HUDEP-2 (cell line): ENCODE measurements at regions not wholly inside any gene's neighbourhood (a gene's known extent, or its start where the extent isn't known, plus 50 kb on each side); places are given as distances from the start of the nearest gene placed in this dataset.
"Not testable (repeated sequence)": the region's sequence is repeated elsewhere in the genome, so short reads cannot be mapped to it uniquely, and the experiment has no call there.

Experiments used
- DNase-seq, 76 experiments: peaks; one replicate each; lab custom pipeline; 2025; ENCODE audit not compliant: unreplicated experiment in 76 of 76; lab: John Stamatoyannopoulos, UW

DNA sequence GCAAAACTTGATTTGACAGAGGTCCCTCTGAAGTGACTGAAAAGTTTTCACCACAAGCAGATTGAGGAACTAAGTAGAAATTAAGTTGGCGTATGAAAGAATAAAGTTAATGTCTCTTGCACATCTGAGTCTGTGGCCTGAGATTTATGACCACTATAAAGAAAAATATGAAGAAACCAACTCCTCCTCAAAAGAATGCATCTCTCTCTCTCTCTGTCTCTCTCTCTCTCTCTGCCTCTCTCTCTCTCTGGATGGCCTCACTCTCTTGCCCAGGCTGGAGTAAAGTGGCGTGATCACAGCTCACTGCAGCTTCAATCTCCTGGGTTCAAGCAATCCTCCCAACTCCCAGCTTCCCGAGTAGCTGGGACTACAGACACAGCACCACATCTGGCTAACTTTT, 55.2 kb downstream of the RPL22L1 start:
- DNase-seq, result no peak

DNA sequence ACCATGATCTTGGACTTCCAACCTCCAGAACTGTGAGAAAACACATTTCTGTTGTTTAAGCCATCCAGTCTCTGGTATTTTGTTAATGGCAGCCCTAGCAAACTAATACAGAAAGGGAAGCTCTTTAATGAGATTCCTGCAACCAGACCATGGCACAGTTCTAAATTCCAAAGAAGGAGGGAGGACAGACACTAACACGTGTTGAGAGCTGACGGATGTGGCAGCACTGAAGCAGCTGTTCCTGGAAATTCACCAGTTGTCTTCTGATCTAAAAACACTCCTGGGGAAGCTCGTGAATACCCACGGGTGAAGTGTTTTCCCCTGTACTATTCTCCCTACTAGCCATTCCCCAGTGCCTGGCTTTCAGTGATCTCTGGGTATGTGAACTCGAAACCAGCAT, 56.7 kb downstream of the RPL22L1 start:
- DNase-seq, result no peak

DNA sequence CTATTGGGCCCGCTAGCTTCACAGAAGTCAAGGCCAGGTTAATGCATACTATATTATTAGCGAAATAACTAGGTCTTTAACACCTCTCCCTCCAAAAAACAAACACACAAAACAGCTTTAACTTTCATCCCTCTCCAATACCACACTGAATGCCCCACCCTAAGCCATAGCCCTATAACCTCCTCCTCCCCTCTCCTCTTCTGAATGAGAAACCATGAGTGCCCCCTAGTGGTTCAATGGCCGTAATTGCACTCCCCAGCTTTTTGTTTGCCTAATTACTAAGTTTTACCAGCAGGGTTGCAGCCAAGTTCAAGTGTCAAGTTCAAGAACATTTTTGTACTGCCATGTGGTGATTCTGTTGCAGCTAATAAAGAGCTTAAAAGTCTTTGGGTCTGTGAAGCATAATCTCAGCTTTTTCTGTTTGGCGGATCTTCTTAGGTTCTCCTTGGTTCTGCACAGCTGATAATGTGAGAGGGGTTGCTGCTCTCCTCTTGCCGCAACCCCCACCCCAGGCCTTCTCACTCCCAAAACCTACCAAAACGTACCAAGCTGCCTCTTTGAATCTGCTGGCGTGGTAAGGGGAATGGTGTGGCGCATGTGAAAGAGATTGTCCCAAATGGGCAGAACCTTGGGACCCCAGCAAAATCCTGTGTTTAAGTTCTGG, 57.9 kb downstream of the RPL22L1 start:
- DNase-seq, result peak in 72 of 76 experiments; percentile 12 to 88 (median 69)

DNA sequence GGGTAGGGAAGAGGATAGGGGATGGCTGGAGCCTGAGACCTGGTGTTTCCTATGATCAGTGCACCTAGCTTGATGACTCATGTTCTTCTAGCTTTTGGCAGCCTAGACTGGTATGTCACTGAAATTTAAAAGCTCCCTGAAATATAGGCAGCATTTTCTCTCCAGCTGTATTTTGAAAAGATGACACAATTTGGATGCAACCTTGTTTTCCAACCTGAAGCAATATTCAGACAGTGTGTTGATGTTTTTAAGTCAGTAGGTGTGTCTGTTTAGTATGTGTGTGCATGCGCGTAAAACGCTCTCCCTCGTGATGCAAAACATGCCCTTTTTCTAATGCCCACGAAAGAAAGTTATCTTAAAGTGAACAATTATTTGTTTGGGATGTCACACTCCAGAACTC, 58.5 kb downstream of the RPL22L1 start:
- DNase-seq, result peak in 1 of 76 experiments; percentile 19

DNA sequence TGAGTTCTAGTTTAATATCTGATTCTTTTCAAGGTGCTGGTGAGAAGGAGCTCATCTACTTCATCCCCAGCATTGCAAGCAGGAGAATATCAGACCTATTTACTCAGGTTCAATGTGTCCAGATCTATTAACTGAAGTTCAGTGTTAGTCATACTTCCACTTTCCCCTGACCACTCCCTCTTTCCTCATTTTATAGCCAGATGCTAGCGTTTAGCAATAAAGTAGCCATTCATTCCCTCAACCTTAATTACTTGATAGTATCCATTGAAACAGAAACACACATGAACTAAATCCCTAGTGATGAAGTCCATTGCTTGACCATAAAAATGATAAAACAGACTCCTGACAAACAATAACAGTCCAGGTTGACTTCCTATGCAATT, 60.0 kb downstream of the RPL22L1 start:
- peak in 1 of 76 experiments; percentile 27 for DNase-seq

DNA sequence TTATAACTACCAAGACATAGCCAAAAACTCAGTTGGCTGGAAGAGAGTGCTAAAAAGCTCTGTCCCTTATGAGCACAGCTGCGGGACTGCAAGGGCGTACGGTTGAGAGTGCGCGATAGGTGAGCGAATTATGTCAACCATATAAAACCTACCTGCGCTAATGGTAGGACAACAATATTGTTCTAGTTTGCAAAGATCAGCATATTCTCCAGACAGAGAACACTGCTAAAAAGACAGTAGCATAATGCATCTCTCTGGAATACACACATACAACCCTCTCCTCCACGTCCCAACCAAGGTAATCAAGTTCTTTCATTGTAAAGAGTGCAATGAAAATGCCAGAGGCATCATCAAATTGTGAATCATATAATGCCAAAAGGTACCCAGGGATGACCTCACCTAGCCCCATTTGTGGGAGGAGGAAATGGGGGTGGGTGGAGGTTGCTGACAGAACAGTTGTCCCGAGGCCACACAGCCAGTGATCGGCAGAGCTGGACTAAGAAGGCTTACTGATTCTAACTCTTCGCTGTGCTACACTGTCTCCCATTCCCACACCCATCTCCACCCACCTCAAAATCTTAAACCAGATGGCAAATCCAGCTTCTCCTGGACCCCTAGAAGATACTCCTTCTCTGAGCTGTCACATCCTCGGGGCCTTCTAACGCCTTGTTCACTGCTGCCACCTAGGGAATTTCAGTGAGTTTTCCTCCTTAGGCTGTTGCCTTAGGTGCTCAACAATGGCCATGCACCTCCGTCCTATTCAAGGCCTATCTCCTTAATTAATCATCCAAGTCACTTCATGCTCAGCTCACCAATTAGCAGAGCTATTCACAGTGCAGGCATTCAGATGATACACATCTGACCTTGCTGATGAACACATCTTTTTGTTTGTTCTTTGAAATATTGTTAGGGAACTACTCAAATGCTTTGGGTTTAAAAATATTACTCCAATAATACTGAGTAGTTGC, 60.7 kb downstream of the RPL22L1 start:
- DNase-seq, result peak in 67 of 76 experiments; percentile 3 to 70 (median 37)

DNA sequence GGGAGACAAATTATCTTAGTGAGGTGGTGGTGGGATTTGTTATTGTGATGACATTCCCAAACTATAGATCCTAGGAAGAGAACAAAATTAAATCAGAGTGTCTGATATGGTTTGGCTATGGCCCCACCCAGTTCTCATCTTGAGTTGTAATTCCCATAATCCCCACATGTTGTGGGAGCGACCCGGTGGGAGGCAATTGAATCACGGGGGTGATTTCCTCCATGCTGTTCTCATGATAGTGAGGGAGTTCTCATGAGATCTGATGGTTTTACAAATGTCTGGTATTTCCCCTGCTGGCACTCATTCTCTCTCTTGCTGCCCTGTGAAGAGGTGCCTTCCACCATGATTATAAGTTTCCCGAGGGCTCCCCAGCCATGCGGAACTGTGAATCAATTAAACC, 62.0 kb downstream of the RPL22L1 start:
- DNase-seq, result no peak

DNA sequence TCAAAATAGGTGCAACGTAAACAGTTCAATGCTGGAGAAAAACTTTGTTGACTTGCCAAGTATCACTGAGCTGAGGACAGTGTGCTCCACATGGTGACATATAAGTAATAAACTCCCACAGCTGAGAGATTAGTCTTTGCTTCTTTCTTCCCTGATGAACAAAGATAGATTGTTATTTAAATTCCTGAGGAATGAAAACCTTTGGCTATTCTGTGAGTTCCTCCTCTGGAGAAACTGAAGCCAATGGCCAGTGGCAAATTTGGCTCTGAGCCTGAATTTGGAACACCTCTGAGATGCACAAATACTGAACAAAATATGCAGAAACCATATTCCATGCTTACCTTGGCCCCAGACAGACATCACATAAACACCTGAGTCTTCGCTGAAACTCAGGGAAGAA, 63.3 kb downstream of the RPL22L1 start:
- DNase-seq, result no peak

DNA sequence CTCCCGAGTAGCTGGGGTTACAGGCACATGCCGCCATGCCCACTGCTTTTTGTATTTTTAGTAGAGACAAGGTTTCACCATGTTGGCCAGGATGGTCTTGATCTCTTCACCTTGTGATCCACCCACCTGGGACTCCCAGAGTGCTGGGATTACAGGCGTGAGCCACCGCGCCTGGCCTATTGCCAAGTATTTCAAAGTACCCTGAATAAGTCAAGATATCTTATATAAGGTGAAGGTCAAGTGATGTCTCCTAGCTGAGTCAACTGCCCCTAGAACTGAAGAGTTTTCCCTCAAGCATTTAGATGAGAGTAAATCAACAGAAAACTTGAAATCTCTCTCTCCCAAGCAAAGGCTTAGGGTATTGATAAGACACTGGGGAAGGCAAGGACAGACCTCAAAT, 63.9 kb downstream of the RPL22L1 start:
- no peak for DNase-seq

DNA sequence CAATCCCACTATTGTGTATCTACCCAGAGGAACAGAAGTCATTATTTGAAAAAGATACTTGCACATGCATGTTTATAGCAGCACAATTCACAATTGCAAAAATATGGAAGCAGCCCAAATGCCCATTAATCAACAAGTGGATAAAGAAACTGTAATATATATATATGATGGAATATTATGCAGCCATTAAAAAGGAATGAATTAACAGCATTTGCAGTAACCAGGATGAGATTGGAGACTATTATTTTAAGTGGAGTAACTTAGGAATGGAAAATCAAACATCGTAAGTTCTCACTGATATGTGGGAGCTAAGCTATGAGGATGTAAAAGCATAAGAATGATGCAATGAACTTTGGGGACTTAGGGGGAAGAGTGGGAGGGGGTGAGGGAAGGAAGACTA, 64.7 kb downstream of the RPL22L1 start:
- not testable (repeated sequence) for DNase-seq

DNA sequence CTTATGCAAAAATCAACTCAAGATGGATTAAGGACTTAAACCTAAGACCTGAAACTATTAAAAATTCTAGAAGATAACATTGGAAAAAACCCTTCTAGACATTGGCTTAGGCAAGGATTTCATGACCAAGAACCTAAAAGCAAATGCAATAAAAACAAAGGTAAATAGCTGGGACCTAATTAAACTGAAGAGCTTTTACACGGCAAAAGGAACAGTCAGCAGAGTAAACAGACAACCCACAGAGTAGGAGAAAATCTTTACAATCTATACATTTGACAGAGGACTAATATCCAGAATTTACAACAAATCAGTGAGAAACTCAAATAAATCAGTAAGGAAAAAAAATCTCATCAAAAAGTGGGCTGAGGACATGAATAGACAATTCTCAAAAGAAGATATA, 65.4 kb downstream of the RPL22L1 start:
- DNase-seq, result not testable (repeated sequence)

DNA sequence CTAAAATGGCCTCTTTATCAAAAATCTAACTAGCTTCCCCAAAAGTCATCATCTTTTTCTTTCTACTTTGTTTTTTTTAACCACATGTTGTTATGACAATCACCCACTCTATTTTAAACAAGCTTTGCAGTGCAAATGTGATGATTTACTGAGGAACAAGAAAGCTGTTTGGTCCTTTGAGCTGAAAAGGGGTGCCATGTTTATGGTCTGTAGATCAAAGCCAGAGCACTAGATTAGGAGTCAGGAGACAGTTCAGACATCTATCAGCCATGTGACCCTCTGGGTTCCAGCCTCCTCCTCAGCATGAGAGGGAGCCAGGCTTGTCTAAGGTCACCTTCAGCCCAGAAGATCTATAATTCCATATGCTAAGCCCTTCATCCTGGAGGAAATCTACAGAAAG, 65.9 kb downstream of the RPL22L1 start:
- DNase-seq, result no peak

DNA sequence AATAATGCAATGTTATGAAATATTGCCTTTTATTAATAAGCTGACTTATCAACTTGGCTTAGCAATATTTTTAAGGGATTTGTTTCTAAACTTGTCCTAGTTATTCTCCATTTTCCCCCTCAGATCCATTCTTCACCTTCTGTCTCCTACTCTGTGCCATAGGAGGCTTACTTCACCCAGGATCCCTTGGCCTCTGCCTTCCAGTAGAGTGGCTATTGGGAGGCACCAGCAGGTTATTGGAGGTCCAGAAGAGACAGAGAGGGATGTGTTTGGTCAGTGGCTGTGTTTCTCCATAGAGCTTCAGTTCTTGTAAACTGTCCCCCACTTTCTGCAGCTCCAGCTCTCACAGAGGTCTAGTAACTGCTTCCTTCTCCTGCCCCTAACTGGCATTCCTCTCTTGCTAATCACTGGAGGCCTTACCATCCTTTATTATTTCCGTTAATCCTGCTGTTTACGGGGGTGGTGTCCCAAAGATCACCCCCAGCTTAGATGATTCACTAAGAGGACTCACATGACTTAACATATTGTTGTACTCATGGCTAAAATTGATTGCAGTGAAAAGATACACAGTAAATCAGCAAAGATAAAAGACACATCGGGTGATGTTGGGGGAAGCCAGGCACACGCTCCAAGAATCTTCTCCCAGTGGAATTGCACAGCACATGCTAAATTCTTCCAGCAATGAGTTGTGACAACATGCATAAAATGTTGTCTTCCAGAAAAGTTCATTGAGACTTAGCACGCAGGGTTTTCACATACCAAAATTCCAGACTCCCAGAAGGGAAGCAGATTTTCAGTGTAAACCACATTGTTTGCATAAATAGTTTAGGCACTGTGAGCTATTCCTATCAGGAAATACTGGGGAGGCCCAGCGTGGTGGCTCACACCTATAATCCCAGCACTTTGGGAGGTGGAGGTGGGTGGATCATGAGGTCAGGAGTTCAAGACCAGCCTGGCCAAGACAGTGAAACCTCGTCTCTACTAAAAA, 67.5 kb downstream of the RPL22L1 start:
- DNase-seq, result peak in 4 of 76 experiments; percentile 6 to 26 (median 16)

DNA sequence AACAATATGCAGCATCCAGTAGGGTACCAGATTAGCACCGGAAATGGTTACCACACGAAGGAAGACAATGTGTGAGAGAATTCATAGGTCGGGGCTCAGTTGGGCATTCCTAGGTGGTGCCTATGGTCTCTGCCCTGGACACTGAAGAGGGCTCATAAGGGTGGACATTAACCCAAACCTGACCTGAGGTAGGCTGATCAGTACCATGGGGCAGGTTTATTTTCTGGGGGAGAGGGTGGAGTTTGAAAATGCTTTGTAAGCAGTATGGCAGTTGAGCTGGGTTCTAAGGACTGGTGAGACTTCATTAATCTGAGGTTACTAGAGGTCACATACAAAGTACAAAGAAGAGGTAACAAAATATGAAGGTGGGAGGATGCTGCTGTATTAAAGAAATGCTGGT, 68.4 kb downstream of the RPL22L1 start:
- no peak for DNase-seq

DNA sequence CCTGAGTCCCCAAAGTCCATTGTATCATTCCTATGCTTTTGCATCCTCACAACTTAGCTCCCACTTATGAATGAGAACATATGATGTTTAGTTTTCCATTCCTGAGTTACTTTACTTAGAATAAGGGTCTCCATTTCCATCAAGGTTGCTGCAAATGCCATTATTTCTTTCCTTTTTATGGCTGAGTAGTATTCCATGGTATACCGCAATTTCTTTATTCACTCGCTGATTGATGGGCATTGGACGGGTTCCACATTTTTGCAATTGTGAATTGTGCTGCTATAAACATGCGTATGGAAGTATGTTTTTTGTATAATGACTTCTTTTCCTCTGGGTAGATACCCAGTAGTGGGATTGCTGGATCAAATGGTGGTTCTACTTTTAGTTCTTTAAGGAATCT, 69.7 kb downstream of the RPL22L1 start:
- not testable (repeated sequence) for DNase-seq

DNA sequence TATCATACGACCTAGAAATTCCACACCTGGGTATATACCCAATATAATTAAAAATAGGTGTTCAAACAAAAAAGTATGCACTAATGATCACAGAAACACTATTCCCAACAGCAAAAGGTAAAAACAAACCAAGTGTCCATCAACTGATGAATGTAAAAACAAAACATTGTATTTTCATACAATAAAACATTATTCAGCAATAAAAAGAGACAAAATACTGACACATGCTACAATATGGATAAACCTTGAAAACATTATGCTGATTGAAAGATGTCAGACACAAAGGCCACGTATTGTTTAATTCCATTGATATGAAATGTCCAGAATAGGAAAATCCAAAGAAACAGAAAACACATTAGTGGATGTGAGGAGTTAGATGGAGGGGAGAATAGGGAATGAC, 71.0 kb downstream of the RPL22L1 start:
- no peak for DNase-seq

DNA sequence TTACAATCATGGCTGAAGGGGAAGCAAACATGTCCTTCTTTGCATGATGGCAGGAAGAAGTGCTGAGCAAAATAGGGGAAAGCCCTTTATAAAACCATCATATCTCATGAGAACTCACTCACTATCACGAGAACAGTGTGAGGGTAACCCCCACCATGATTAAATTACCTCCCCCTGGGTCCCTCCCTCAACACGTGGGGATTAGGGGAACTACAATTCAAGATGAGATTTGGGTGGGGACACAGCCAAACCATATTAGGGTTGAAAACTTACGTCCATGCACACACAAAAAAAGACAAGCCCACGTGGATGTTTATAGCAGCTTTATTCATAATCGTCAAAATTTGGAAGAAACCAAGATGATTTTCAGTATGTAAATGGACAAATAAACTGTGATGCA, 72.3 kb downstream of the RPL22L1 start:
- DNase-seq, result no peak

DNA sequence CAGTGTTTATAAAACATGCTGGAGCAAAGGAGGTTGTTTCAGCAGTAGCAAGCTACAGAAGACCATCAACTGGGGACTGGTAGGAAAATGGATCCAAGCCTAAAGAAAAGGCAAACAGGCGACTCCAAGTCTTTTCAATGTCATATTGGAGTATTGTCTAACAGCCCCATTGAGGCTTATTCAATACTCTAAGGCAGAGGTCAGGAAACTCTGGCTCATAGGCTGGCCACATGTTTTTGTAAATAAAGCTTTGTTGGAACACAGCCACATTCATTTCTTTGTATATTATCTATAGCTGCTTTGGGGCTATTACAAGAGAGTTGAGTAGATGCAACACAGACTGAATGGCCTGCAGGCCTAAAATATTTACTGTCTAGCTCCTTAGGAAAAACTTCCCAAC, 77.5 kb downstream of the RPL22L1 start:
- no peak for DNase-seq

DNA sequence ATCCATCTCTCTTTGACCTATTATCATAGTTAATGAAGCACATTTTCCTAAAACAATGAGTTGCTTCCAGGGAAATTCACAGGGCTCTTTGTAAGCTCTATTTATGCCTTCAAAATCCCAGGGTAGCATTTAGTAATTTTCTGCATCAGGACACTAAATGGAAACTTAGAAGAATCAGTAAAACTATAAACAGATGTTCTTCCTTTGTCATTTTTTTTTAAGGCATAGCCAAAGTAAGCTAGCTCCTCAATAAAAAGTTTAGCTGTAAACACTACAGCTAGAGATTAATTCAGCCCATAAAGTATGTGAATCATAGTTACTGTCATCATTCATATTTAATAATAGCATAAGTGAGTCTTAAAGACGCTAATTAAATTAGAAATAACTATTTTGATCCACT, 79.3 kb downstream of the RPL22L1 start:
- DNase-seq, result no peak

DNA sequence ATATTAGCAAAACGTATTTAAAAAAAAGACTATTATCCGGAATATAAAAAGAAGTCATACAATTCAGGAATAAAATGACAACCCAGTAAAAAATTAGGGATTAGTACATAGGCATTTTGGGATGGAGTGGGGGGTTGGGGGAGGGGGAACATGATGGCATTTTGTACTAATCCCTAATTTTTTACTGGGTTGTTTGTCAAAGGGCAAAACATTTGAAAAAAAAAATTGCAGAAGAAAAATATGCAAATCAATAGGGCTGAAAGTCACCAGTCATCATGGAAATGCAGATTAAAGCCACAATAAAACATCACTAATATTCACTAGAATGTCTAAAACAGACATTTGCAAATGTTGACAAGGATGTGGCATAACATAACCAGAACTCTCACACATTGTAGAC, 82.5 kb downstream of the RPL22L1 start:
- no peak for DNase-seq

DNA sequence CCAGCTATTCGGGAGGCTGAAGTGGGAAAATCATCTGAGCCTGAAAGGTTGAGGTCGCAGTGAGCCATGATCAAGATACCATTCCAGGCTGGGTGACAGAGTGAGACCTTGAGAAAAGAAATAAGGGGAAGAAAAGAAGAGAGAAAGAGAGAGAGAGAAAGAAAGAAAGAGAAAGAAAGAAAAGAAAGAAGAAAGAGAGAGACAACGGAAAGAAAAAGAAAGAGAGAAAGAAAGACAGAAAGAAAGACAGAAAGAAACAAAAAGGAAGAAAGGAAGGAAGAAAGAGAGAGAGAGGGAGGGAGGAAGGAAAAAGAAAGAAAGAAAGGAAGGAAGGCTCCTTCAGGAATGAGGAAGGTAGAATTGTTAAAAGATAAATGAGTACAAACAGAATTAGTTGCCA, 84.5 kb downstream of the RPL22L1 start:
- no peak for DNase-seq
